ENCODE measurements at regions not wholly inside any gene's neighbourhood (a gene's known extent, or its start where the extent isn't known, plus 50 kb on each side); places are given as distances from the start of the nearest gene placed in this dataset.

GRCh38 chr18:73777356-73778031 lies 370.1 kb downstream of the FBXO15 start:
- Histone ChIP-seq H3K36me3 (ENCODE audit: control insufficient read depth in 2 of 2, insufficient read depth in 2 of 2, low read length in 1 of 2) (no peaks in the 10 kb centered on the region), H3K9me3 (replicated peaks; ENCODE audit: control insufficient read depth, insufficient read depth, low read length) (no peaks in the 10 kb centered on the region), H2AFZ (ENCODE audit: control insufficient read depth, low read depth, low read length) (no peak overlapping the region), H3K9ac (ENCODE audit: control insufficient read depth, insufficient read depth, low read length) (no peak overlapping the region), H3K79me2 (ENCODE audit: control insufficient read depth, insufficient read depth, low read length) (no peaks in the 10 kb centered on the region), H3K27me3 (replicated peaks in 1 of 2; ENCODE audit: control insufficient read depth in 2 of 2, insufficient read depth in 2 of 2, low read length in 1 of 2) (no peaks in the 10 kb centered on the region), H3K4me2 (ENCODE audit: control insufficient read depth, insufficient read depth) (no peak overlapping the region), H3K4me3 (no peak overlapping the region), H3K27ac (ENCODE audit: control insufficient read depth, insufficient read depth) (no peak overlapping the region), H4K20me1 (ENCODE audit: control insufficient read depth, insufficient read depth) (no peaks in the 10 kb centered on the region), H3K4me1 (ENCODE audit: control insufficient read depth, insufficient read depth, low read length) (no peaks in the 10 kb centered on the region)
- ChIA-PET RAD21 (ENCODE audit: unreplicated experiment) (no interaction called here), SMC1A (ENCODE audit: uncharacterized antibody, unreplicated experiment) (no interaction called here), CTCF (no interaction called here), POLR2A (no interaction called here)
- in situ Hi-C loops (cut with MboI) = no loop called here
- DNase-seq (ENCODE audit: low read depth, low spot score) = no peak
- ATAC-seq = no peak
- intact Hi-C loops (cut with micrococcal nuclease; ENCODE audit: unreplicated experiment) = no loop called here
- BruUV-seq (replicated peaks) = no TSS peak
- 0% methylated on average over 1 of the region's 1 CpG for WGBS (ENCODE audit: insufficient coverage, insufficient replicate concordance, low lambda C conversion rate, missing lambda C conversion rate)
- TF ChIP-seq ATF3 (IDR thresholded peaks at IDR 0.05; ENCODE audit: borderline replicate concordance, extremely low read depth, low read depth, low read length) (no peak), ZNF24 (IDR thresholded peaks at IDR 0.05) (no peak), POLR2AphosphoS2 (IDR thresholded peaks at IDR 0.05; ENCODE audit: low read depth, low read length) (no peak), NFXL1 (IDR thresholded peaks at IDR 0.05; ENCODE audit: borderline replicate concordance) (no peak), RELA (IDR thresholded peaks at IDR 0.05; ENCODE audit: borderline replicate concordance, partially characterized antibody) (no peak), NRF1 (conservative IDR thresholded peaks at IDR 0.05; ENCODE audit: low read depth, low read length) (no peak), MEF2A (IDR thresholded peaks at IDR 0.05; ENCODE audit: insufficient read depth, low read depth, low read length) (no peak), LARP7 (IDR thresholded peaks at IDR 0.05) (no peak), FOXM1 (IDR thresholded peaks at IDR 0.05; ENCODE audit: low read depth, low read length) (no peak), NBN (IDR thresholded peaks at IDR 0.05) (no peak), JUNB (IDR thresholded peaks at IDR 0.05) (no peak), BCL11A (IDR thresholded peaks at IDR 0.05; ENCODE audit: low read depth, low read length) (no peak), JUND (IDR thresholded peaks at IDR 0.05; ENCODE audit: low read depth, low read length) (no peak), TCF7 (IDR thresholded peaks at IDR 0.05; ENCODE audit: borderline replicate concordance) (no peak), USF2 (IDR thresholded peaks at IDR 0.05; ENCODE audit: borderline replicate concordance, low read depth, low read length) (no peak)
- no peak for FAIRE-seq
